Ammon's horn (tissue), 1 donor: ENCODE measurements at regions not wholly inside any gene's neighbourhood (a gene's known extent, or its start where the extent isn't known, plus 50 kb on each side); places are given as distances from the start of the nearest gene placed in this dataset.

Source experiments
- DNase-seq: peaks from one replicate; pipeline ENCODE4 v3.0.0-alpha.2; 2016; ENCODE audit warnings: low spot score

GRCh38 chr1:191151321-191151807, 673.7 kb upstream of the BRINP3 start:
- no peak for DNase-seq

GRCh38 chr1:191152776-191153175, 675.1 kb upstream of the BRINP3 start:
- DNase-seq = no peak

DNA sequence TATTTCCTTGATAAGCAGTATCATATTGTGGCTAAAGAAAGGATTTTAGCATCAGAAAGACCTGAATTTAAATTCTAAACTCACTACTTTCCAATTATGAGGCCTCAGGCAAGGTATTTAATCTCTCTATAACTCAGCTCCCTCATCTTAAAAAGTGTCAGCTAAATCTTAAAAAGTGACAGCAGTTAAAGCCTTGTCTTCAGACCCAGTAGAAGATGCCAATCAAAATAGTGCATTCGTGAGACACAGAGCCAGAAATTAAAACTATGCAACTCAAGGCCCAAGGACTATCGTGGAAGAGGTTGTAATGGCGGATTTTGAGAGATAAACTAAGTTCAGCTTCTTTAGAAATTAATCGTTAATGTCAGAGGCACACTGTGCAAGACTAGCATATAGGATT, 677.5 kb upstream of the BRINP3 start:
- DNase-seq = no peak

GRCh38 chr1:191160837-191161236, 683.2 kb upstream of the BRINP3 start:
- DNase-seq = no peak

DNA sequence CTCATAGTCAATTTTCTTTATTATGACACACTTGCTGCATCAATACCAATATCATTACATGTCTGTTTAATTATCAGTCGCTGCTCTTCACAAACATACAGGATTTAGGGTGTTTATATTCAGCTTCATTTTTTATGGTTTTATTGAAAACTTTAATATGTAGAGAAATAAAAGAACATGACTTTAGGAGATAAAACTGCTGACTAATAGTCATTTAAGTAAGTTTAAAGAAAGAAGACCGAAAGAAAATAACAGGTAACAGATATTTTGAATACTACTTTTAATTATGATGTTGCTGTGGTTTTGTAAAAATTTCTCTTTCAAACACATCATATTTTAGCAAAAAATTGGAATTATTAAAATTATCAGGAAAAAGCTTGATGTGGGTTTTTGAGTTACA, 685.1 kb upstream of the BRINP3 start:
- DNase-seq = no peak

GRCh38 chr1:191163621-191164020, 686.0 kb upstream of the BRINP3 start:
- DNase-seq = no peak

GRCh38 chr1:191174298-191174697, 696.6 kb upstream of the BRINP3 start:
- no peak for DNase-seq

GRCh38 chr1:191176131-191176530, 698.5 kb upstream of the BRINP3 start:
- no peak for DNase-seq

GRCh38 chr1:191206513-191207207, 729.0 kb upstream of the BRINP3 start:
- DNase-seq = no peak

DNA sequence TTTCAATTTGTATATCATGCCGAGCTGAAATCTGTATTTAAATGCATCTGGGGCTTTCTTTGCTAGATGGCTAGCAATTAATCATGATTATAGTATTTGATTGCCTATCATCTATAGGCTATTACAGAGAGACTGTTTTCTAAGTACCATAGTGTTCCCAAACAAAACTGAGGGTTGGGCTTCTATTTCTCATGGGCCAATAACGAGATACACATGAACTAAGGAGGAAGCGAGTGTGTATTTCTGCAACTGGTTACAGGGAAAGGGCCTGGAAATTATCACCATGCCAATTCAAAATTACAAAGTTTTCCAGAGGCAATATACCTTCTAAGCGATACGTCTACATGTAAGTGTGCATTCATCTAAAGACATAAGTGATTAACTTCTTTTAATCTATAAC, 744.5 kb upstream of the BRINP3 start:
- no peak for DNase-seq

DNA sequence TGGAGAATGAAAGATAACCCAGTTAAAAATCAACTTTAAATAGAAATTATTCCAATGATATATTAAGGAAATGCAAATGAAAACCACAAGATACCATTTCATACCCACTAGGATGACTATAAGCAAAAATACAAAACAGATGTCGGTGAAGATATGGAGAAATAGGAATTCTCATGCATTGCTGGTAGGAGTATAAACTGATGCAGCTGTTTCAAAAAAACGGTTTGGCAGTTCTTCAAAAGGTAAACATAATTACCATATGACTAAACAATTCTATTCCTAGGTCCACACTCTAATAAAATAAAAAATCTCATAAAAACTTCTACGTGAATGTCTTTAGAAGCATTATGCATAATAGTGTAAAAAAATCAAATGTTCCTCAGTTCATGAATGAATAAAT, 763.3 kb upstream of the BRINP3 start:
- no peak for DNase-seq

GRCh38 chr1:191255354-191256054, 777.8 kb upstream of the BRINP3 start:
- no peak for DNase-seq

GRCh38 chr1:191256917-191257316, 779.3 kb upstream of the BRINP3 start:
- no peak for DNase-seq

GRCh38 chr1:191260056-191260455, 782.4 kb upstream of the BRINP3 start:
- DNase-seq = no peak

DNA sequence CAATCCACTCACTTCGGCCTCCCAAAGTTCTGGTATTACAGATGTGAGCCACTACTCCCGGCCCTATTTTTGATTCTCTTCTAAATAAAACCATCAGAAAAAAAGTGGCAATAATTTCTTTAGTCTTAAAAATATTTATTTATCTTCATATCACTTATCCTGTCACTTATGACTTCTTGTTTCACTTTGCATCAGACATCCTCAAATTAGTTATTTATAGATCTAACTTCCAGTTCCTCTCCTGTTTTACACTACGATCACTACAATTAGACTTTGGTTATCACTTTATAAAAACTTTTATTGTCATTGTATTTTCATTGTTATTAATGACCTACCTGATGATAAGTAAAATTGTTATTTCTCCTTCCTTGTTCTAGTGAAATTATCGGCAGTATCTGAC, 783.4 kb upstream of the BRINP3 start:
- DNase-seq = no peak

- no peak for DNase-seq
These were observed 801.7 kb upstream of the BRINP3 start for GRCh38 chr1:191279266-191279800.

GRCh38 chr1:191284175-191284574, 806.5 kb upstream of the BRINP3 start:
- no peak for DNase-seq

GRCh38 chr1:191290441-191290840, 812.8 kb upstream of the BRINP3 start:
- no peak for DNase-seq

DNA sequence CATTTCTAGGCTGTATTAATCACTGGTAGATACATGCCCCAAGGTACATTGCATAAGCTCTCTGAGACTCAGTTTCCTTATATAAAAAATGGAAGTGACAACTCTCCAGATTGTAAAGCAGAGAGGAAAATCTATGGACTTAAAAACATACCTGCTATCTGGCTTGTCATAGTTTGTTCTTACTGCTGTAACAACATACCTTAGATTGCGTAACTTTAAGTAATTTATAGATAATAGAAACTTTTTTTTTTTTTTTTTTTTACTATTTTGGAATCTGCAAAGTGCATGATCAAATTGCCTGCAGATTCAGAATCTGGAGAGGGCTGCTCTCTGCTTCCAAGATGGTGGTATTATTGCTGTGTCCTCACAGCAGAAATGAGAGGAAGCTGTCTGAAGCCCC, 827.7 kb upstream of the BRINP3 start:
- no peak for DNase-seq

DNA sequence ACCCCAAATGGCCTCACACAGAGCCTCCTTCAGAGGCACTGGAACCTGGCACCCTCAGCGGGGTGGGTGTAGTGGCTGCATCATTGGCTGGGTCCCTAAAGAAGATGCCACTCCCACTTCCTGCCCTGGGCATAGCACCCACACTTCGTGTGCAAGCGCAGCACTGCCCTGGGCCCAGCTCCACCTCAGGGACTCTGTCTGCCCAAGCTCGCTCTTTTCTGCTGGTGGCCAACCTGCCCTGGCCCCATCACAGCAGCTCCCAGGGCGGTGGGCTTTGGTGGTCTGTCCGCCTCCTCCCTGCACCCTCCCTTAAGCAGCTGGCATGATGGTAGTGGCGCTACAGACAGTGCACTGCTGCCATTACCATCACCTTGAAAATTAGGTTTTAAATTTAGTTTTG, 829.3 kb upstream of the BRINP3 start:
- no peak for DNase-seq

- DNase-seq = no peak
These were observed 838.2 kb upstream of the RGS18 start for GRCh38 chr1:191320062-191320461.

DNA sequence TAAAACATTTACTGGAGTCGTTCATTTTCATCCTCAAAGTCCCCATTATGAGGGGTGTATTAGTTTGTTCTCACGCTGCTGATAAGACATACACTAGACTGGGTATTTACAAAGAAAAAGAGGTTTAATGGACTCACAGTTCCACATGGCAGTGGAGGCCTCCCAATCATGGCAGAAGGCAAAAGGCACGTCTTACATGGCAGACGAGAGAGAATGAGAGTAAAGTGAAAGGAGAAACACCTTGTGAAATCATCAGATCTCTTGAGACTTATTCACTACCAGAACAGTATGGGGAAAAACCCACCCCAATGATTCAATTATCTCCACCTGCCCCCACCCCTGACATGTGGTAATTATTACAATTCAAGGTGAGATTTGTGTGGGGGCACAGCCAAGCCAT, 830.4 kb upstream of the RGS18 start:
- no peak for DNase-seq

DNA sequence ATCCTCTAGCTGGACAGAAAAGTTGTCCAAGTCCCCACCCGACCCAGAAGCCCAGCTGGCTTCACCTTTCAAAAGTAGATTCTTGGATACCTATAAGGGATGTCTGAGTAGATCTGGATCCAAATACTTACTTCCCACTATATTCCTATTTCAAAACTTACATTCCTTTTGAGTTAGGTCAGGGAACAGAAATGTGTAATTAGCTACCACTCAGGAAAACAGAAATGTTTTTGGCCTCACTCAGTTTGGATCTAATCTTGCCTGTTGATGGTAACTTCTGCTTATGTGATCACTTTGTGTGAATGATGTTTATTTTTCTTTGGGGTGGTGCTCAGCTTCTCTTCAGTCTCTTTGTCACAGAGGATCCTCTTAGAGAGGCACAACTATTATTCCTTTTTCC, 814.4 kb upstream of the RGS18 start:
- DNase-seq = no peak

DNA sequence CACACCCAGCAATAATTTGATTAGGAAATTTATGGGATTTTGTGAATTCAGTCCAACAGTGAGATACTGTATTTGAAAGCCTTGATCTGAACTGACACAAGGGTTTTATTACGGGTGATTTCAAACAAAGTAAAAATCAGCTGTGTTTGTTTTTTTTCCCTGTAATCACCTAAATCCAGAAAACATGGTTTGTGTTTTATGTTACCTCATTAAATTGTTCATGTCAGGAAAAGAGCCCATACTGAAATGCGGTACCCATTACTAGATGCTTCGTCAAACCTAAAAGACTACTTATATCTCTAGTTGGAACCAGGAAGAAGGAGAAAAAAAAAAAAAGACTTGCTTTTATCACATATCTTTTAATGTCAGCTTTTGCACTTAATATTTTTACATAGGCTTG, 811.9 kb upstream of the RGS18 start:
- no peak for DNase-seq
